HG03045 (cell line): ENCODE measurements at regions not wholly inside any gene's neighbourhood (a gene's known extent, or its start where the extent isn't known, plus 50 kb on each side); places are given as distances from the start of the nearest gene placed in this dataset.
"Not testable (repeated sequence)": the region's sequence is repeated elsewhere in the genome, so short reads cannot be mapped to it uniquely, and the experiment has no call there.

Source experiments
- ATAC-seq: cut with Tn5 transposase; IDR thresholded peaks from one replicate; pipeline ENCODE4 v1.9.1; 2021; ENCODE audit warnings: mild to moderate bottlenecking, moderate library complexity; ENCODE audit not compliant: unreplicated experiment

DNA sequence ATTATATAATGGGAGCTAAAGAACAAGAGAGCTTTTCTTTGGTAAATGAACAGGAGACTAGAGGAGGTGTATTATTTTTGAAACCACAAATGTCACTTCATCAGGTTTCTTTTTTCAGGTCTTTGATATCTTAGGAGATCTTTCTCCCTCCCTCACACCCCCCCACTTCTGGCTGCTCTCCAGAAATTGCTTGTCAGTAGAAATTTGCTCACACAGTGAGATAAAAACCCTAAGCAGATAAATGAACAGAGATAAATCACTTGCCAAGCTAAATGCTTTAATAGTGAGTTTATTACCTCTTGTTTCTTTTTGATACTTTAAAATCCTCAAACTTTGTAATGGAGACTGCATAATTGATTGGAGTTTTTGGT is 421.2 kb upstream of the TENM3 start:
- no peak for ATAC-seq

GRCh38 chr4:181823183-181823582 is 420.0 kb upstream of the TENM3 start:
- ATAC-seq, result no peak

- no peak for ATAC-seq
These were observed 419.6 kb upstream of the TENM3 start for GRCh38 chr4:181823645-181824044.

DNA sequence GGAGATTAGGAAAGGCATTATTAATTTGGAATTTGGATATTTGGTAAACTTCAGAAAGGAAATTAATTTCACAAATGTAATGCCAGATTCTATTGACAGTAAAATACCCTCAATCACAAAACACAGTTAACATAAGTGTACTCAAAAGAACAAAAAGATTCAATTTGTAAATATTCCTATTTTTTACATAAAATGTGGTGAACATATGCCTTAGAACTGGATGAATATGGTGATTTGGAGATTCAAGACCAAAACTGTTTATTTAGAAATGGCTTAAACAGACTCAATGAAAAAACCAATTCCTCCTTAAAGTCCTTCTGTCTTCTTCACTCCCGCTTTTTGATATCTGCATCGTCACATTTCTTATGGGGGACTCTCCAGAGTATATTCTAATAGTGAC is 417.6 kb upstream of the TENM3 start:
- ATAC-seq, result no peak

DNA sequence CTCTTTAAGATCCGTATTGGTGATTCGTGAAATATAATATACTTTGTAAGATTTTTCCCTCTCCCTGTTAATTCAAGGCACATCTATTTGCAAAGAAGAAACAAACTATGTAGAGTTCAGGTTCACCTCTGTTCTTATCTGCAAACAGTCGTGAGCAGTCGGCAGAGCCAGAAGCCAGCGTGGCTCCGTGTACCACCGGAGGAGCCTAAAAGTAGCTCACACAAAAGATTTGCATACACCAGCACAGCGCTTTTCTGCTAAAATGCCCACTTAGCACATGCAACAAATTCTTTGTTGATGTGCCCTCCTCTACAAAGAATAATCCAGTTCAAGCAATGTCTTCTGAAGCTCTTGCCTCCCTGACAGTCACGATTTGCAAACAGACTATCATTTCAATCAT is 416.0 kb upstream of the TENM3 start:
- ATAC-seq, result no peak

DNA sequence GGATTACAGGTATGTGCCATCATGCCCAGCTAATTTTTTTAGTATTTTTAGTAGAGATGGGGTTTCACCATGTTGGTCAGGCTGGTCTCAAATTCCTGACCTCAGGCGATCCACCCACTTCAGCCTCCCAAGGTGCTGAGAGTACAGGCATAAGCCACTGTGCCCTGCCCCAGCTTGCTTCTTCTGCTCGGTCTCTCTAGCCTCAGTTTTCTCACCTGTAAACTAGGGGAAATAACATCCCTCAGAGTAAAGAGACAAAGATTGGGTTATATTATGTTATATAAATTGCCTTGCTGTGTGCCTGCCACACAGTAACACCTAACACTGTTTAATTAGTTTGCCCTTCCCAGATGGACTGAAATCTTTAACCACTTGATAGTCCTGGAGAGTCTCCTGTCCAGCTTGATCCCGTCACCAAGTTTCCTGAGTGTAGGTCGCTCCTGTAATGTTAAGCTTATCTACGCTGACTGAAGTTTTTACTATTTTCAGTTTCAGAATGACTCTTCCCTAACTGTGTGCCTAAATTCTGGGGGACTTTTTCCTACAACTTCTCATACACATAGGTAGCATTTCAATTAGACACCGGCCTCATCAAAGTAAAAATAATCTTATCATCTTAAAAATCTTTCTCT is 412.7 kb upstream of the TENM3 start:
- no peak for ATAC-seq

DNA sequence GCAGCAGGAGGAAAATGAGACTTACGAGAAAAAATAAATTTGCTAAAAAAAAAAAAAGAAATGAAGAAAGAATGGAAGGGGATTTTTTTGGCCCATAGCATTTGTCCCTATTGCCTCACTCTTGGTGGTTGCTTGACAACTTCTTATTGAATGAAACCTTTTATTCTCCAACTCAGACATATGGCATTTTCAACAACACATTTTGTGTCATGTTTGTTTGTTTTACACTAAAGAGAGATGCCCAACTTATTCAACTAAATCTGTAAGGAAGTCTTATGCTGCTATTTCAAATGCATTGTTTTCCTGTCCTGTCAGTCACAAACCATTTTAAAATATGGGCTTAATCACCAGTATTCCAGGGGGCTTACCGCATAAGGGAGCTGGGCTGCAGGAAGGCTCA is 409.1 kb upstream of the TENM3 start:
- ATAC-seq, result no peak

DNA sequence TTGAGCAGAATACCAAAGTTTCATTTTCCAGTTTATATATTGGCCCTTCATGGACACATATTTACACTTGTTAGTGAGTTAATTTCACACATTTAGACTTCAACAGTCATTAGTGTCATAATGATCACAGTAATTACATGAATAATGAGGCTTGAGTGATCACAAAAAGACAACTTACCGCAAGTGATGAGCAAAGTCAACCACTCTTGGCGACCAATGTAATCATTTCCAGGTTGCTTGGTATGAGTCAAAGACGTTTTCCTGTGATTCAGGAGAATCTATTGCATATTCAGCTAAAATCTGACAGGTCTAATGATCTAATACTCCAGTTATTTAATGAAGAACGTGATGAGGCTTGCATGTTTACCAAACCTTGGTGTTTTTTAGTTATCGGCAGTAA is 407.9 kb upstream of the TENM3 start:
- no peak for ATAC-seq

DNA sequence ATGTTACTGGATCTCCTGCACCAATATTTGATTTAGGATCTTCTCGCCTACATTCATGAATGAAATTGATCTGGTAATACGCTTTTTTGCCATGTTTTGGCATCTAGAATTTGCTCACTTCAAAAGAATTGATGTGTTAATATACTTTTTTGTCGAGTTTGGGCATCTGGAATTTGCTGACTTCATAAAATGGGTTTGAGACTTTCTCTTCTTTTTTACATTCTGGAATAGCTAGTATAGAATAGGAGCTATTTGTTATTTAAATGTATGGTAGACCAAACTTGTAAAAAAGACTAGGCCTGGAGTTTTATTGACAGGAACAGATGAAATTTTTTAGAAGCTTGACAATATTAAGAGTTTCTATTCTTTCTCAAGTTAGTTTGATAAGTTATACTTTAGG is 404.9 kb upstream of the TENM3 start:
- ATAC-seq, result no peak

DNA sequence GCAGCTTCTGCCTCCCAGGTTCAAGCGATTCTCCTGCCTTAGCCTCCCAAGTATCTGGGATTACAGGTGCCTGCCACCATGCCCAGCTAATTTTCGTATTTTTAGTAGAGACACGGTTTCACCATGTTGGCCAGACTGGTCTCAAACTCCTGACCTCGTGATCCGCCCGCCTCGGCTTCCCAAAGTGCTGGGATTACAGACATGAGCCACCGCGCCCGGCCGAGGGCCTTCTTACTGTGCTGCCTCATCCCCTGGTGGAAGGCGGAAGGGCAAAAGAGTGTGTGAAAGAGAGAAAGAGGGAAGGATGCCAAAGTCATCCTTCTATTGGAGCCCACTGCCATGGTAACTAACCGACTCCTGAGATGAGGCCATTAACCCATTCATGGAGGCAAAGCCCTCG is 399.4 kb upstream of the TENM3 start:
- ATAC-seq, result not testable (repeated sequence)

GRCh38 chr4:181845617-181846016 is 397.6 kb upstream of the TENM3 start:
- no peak for ATAC-seq

DNA sequence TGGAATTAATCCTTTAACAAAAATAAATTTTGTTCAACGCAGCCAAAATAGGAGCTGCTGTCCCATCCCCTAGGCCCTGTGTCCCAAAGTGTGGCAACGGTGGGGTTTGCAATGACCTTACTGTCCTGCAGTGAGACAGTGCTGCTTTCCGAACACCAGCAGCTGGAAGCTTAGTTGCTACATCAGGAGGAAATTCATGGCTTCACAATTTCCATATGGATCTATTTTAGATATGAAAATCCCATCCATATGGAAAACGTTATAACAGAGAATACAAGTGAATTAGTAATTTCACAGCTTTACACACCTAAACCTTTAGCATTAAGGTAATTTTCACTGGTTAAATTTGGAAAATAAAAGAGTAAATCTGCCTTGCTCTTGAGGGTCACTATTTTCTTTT is 396.3 kb upstream of the TENM3 start:
- no peak for ATAC-seq

GRCh38 chr4:181848357-181848756 is 394.8 kb upstream of the TENM3 start:
- ATAC-seq, result no peak

GRCh38 chr4:181849472-181849871 is 393.7 kb upstream of the TENM3 start:
- ATAC-seq, result no peak

GRCh38 chr4:181853881-181854511 is 389.2 kb upstream of the TENM3 start:
- no peak for ATAC-seq

DNA sequence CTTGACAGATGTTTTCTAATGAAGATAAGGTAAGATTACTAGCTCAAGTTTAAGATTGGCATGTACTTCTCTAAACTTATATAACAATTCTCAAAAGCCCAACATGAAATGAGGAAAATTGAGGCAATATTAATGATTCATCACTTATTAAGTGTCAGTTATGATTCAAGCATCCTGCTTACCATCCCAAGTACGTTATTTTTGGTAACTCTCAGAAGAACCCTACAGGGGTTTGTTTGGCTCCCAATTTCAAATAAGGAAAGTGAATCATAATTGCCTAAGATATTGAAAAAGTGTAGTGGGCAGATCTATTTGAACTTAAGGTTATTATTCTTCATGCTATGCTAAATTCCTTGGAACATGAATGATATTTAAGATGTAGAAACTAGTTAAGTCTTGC is 387.9 kb upstream of the TENM3 start:
- ATAC-seq, result no peak

DNA sequence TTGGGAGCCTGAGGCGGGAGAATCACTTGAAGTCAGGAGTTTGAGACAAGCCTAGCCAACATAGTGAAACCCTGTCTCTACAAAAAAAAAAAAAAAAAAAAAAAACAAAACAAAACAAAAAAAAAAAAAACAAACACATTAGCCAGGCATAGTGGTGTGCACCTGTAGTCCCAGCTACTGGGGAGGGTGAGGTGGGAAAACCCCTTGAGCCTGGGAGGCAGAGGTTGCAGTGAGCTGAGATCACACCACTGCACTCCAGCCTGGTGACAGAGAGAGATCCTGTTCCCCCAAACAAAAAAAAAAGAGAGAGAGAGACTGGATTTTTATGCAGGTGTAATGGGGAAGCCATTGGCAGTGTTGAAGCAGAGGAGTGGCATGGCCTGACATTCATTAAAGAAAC is 385.7 kb upstream of the TENM3 start:
- ATAC-seq, result not testable (repeated sequence)

GRCh38 chr4:181858741-181859140 is 384.5 kb upstream of the TENM3 start:
- no peak for ATAC-seq

DNA sequence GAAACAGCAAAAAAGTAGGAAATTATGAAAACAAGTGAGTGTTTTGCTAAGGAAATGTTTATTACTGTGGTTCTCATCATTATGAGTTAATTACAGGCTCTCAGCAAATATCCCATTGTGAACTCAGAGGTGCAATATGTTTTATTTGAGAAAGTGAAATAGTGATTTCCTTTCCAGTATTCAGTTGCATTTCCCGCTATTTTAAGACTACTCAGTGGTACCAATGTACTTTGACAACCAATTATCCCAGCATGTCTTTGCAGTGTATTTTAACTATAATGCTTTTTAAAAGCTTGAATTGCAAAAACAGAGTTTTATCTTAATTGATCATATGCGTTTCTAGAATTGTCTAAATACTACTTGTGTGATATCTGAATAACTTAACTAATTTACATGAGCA is 383.8 kb upstream of the TENM3 start:
- no peak for ATAC-seq

DNA sequence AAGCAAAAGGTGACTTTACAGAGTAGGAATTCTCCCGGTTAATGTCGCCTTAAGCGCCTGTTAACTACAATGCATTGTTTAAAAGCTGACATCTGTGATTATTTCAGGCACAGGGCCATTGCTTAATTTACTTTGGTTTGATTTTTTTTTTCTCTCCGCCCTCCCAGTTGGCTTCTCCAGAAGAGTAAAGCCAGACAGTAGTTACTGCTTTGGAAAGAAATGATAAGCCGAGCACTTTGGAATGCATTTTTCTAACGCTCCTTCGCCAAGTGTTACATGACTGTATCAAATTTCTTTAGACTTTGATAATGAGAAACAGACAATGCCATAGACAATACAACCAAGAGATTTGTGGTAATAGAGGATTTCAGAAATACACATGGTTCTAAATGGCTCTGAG is 383.0 kb upstream of the TENM3 start:
- ATAC-seq, result no peak

DNA sequence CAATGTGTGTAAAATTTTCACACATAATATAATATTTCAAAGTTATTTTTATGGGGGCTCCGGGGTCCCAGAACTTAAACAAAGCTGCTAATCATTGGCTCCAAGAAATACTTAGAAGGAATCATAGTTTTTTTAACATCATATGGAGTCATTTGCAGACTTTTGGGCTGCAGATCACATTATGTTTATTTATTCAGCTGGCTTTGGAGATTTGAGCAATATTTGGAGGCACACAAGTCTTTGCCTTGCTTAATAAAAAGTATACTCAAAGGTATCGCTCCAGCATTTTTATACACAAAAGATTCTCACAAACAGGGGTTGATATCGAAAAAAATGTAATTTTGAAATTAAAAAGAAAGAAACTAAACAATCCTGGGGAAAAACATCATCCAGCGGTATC is 382.5 kb upstream of the TENM3 start:
- no peak for ATAC-seq

DNA sequence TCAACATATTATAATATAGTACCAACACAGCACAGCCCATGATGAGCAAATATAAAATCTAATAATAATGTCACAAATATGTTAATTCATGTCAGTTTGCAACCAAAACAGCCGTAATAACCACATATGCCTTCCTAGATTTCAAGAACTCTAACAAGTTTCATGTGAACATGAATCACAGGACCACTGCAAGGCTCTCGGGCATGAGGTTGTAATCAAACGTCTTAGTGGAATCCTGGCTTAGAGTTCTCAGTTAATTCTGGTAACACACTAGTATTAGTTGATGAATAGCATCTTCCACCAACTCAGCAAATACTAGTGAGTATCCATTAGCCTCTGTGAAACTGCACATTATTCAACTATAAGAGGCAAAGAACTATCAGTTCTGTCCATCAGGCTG is 379.3 kb upstream of the TENM3 start:
- no peak for ATAC-seq

- no peak for ATAC-seq
These were observed 372.9 kb upstream of the TENM3 start for GRCh38 chr4:181870326-181870725.
